ENCODE measurements at regions not wholly inside any gene's neighbourhood (a gene's known extent, or its start where the extent isn't known, plus 50 kb on each side); places are given as distances from the start of the nearest gene placed in this dataset.

- TF ChIP-seq, protein P1, sequence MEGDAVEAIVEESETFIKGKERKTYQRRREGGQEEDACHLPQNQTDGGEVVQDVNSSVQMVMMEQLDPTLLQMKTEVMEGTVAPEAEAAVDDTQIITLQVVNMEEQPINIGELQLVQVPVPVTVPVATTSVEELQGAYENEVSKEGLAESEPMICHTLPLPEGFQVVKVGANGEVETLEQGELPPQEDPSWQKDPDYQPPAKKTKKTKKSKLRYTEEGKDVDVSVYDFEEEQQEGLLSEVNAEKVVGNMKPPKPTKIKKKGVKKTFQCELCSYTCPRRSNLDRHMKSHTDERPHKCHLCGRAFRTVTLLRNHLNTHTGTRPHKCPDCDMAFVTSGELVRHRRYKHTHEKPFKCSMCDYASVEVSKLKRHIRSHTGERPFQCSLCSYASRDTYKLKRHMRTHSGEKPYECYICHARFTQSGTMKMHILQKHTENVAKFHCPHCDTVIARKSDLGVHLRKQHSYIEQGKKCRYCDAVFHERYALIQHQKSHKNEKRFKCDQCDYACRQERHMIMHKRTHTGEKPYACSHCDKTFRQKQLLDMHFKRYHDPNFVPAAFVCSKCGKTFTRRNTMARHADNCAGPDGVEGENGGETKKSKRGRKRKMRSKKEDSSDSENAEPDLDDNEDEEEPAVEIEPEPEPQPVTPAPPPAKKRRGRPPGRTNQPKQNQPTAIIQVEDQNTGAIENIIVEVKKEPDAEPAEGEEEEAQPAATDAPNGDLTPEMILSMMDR (IDR thresholded peaks at IDR 0.05): no peak
- TF ChIP-seq POLR2AphosphoS5 (IDR thresholded peaks at IDR 0.05): no peak
- no peak for TF ChIP-seq POLR2A (IDR thresholded peaks at IDR 0.05)
- TF ChIP-seq EP300 (IDR thresholded peaks at IDR 0.05): no peak
Observed at GRCh38 chr12:85623763-85624162, 212.4 kb downstream of the RASSF9 start.
